Fibroblast of the aortic adventitia (primary cell): ENCODE measurements at regions not wholly inside any gene's neighbourhood (a gene's known extent, or its start where the extent isn't known, plus 50 kb on each side); places are given as distances from the start of the nearest gene placed in this dataset.

Experiments used
- DNase-seq: peaks from one replicate; pipeline ENCODE4 v3.0.0-alpha.2; 2010; ENCODE audit warnings: low read depth
- H3K4me3 ChIP-seq: 2 replicates; pipeline ENCODE4 v1.5.1; 2011; ENCODE audit warnings: low read depth, mild to moderate bottlenecking, control low read depth, low read length, moderate library complexity
- TF ChIP-seq, protein P1 (sequence below): IDR thresholded peaks from 2 replicates; pipeline ENCODE4 v1.5.1; 2011; ENCODE audit warnings: mild to moderate bottlenecking, low read length, control low read depth, inconsistent platforms; ENCODE audit not compliant: insufficient read depth

DNA sequence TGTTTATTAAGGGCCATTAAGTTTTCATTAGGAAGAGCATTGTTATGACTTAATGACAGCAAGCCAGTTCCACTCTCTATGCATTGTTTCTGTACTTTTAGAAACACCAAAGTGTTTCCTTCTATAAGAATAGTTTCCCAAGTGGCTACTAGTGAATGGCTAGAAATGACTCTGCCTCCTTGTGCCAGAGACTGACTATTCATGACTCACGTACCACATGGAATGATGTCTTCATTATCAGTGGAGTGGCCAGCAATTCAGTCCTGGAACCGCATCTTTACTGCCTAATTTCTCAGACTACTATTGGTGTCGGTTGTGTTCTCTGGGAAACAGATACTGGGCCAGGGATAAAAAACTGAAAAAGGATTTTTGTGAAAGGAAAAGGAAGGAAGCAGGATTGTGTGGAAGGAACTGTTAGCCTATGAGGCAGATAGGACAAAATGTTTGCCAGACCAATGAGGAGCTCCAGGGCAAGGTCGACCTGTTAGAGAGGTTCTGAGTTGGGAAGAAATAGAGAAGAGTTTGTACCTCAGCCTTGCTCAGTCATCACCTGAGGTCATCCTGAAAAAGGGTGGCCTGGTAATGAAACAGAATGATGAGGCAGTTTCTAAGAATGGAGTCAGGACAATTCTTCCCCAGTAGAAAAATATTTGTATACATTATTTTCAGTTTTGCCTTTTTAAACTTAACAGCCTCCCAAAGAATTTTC, 218.6 kb downstream of the SPCS3 start:
- TF ChIP-seq, protein P1, sequence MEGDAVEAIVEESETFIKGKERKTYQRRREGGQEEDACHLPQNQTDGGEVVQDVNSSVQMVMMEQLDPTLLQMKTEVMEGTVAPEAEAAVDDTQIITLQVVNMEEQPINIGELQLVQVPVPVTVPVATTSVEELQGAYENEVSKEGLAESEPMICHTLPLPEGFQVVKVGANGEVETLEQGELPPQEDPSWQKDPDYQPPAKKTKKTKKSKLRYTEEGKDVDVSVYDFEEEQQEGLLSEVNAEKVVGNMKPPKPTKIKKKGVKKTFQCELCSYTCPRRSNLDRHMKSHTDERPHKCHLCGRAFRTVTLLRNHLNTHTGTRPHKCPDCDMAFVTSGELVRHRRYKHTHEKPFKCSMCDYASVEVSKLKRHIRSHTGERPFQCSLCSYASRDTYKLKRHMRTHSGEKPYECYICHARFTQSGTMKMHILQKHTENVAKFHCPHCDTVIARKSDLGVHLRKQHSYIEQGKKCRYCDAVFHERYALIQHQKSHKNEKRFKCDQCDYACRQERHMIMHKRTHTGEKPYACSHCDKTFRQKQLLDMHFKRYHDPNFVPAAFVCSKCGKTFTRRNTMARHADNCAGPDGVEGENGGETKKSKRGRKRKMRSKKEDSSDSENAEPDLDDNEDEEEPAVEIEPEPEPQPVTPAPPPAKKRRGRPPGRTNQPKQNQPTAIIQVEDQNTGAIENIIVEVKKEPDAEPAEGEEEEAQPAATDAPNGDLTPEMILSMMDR = no peak
- H3K4me3 ChIP-seq = no peak overlapping the region
- peak; percentile 93 for DNase-seq

GRCh38 chr4:176539091-176539784, 219.5 kb downstream of the SPCS3 start:
- TF ChIP-seq, protein P1 = no peak
- no peak for DNase-seq
- no peak overlapping the region for H3K4me3 ChIP-seq

GRCh38 chr4:176539785-176540175, 220.0 kb downstream of the SPCS3 start:
- no peak overlapping the region for H3K4me3 ChIP-seq
- TF ChIP-seq, protein P1 = no peak
- peak; percentile 55 for DNase-seq

GRCh38 chr4:176540814-176541213, 221.0 kb downstream of the SPCS3 start:
- H3K4me3 ChIP-seq = no peak overlapping the region
- DNase-seq = no peak
- TF ChIP-seq, protein P1 = no peak

- TF ChIP-seq, protein P1 = no peak
- H3K4me3 ChIP-seq = no peak overlapping the region
- DNase-seq = no peak
These were observed 226.1 kb downstream of the SPCS3 start for GRCh38 chr4:176545872-176546271.

DNA sequence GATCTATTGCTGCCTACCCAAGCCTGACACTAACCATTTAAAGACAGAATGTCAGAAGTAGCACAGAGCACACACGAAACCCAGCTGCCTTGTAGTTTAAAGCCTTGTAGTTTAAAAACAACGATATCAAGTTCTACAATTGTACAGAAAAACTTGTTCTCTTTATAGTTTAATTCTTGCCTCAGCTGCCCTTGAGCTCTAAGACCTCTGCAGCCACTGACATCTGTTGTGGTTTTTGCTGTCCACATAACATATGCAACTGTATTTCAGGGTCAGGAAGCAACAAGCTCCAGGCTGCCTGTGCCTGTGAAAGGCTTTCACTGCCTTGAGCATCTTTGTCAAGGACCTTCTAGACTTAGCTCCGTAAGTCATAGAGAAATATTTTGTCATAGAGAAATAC, 227.2 kb downstream of the SPCS3 start:
- H3K4me3 ChIP-seq = no peak overlapping the region
- DNase-seq = peak; percentile 43
- TF ChIP-seq, protein P1 = no peak
